GM12873 (cell line): ENCODE measurements at regions not wholly inside any gene's neighbourhood (a gene's known extent, or its start where the extent isn't known, plus 50 kb on each side); places are given as distances from the start of the nearest gene placed in this dataset.

Experiments used
- TF ChIP-seq, protein P1 (sequence below): IDR thresholded peaks from 2 replicates; pipeline ENCODE4 v1.5.1; 2012; ENCODE audit warnings: low read depth, mild to moderate bottlenecking, moderate library complexity, low read length, control low read depth; ENCODE audit not compliant: insufficient read depth; ENCODE audit errors: missing control alignments

DNA sequence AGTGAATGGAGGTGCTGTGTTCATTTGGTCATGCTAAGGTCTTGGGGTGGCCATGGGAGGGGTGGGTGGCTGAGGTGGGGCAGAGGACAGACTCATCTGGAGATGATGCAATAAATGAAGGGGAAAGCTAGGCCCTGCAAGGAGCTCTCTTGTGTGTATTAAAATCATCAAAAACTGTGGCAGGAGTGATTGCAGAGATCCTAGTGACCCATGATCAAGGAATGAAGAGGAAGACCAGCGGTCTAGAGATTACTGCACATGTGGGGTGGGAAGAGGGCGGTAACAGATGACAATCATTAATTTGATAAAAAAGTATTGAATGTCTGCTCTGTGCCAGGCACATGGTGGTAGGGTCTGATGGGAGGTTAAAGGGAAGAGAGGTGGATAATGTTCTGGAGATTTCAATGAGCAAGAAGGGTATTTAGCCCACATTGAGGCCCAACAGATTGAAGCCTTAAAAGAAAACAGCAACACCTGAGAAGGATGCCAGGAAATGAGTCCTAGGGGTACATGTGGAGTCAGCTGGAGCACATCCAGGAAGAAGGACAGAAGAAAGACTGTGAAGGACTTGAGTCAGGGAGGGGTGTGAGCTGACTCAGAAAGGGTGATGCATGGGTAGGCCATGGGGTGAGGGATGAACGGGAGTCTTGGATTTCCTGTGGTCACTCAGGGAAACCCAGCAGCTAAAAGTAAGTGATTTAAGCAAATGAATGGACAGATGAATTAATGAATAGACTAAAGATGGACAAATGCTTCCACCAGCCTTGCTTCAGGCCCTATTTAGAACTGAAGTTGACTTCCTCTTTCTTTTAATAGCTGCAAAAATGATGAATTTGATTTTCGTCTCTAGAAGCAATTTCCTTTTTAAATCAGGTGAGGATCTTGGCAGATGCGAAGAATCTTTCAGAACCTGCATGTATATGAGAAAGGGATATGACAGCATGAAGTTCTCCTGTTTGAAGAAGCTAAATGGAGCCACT, 83.1 kb upstream of the IGFBP3 start:
- TF ChIP-seq, protein P1, sequence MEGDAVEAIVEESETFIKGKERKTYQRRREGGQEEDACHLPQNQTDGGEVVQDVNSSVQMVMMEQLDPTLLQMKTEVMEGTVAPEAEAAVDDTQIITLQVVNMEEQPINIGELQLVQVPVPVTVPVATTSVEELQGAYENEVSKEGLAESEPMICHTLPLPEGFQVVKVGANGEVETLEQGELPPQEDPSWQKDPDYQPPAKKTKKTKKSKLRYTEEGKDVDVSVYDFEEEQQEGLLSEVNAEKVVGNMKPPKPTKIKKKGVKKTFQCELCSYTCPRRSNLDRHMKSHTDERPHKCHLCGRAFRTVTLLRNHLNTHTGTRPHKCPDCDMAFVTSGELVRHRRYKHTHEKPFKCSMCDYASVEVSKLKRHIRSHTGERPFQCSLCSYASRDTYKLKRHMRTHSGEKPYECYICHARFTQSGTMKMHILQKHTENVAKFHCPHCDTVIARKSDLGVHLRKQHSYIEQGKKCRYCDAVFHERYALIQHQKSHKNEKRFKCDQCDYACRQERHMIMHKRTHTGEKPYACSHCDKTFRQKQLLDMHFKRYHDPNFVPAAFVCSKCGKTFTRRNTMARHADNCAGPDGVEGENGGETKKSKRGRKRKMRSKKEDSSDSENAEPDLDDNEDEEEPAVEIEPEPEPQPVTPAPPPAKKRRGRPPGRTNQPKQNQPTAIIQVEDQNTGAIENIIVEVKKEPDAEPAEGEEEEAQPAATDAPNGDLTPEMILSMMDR = no peak

DNA sequence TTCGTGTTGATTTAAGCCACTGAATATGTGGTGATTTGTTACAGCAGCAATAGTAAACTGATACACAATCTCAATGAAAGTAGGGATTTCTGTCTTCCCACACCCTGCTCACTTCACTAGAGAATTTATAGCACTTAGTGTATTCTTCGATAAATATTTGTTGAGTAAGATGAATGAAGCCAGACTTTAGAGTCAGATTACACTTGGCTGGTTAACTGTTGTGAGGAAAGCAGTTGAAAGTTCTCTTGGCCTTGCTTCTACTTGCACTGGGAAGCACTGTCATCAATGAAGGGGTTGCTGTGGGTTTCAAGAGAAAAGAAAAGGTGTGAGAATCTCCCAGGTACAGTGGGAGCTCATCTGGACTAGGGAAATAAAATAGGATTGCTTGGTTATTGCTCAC, 82.1 kb upstream of the IGFBP3 start:
- TF ChIP-seq, protein P1 = no peak

DNA sequence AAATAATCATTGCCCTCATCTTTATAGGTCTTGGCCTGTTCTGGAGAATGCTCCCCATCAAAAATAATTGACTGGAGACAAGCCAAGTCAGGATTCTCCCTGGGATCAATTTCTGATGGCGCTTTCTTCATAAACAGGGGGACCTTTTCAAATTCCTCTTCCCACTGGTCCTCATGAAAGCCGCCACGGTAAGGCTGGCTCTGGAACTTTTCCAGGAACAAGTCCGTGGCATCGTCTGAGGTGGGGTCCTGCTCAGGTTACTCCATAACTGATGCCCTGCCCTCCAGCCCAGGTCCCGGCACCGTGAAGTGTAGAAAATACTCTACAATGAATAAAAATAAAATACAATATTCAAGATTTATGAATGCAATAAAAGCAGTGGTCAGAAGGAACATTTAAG, 79.4 kb upstream of the IGFBP3 start:
- TF ChIP-seq, protein P1 = no peak

DNA sequence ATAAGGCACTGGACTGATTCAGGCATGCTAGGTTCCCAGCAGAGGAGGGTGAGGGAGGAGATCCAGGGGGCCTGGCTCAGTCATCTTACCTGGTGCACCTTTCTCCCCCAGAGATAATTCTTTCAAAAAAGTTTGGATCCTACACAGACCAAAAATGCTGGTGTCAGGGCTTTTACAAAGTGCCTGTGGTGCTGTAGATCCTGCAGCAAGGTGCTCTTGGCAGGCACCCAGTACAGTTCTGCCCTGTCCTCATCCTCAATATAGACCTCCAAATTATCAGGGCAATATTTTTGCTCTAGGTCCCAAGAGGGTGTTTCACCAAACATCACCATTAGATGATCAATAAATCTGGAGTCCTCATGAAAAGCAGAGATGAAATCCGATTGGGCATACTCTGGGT, 78.5 kb upstream of the IGFBP3 start:
- TF ChIP-seq, protein P1 = no peak

DNA sequence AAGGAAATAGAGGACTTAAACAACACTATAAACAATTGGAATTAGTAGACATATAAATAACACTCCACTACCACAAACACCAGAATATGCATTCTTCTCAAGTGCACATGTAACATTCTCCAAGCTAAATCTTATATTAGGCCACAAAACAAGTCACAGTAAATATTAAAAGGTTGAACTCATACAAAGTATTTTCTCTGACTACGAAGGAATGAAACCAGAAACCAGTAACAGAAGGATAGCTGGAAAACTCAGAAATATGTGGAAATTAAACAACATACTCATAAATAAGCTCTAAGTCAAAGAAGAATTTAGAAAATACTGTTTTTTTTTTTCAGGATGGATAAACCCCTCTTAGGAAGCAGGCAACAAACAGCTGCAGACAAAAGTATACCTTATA, 77.4 kb upstream of the IGFBP3 start:
- TF ChIP-seq, protein P1 = no peak

DNA sequence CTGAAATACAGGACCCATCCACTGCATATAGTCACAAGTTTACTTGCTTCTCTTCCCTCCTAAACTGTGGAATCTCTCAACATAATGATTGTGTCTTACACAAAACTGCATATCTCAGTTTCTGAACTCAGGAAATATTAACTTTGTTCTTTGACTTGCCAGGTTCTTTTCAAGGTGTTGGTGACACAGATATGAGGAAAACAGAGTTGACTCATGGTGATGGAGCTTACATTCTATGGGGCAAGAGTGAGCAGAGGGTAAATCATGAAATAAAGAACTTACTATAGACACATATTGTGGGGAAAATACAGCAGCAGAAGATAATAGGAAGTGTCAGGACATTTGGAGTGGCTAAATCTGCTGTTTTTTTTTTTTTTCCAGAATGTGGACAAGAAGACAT, 72.5 kb upstream of the IGFBP3 start:
- TF ChIP-seq, protein P1 = no peak

DNA sequence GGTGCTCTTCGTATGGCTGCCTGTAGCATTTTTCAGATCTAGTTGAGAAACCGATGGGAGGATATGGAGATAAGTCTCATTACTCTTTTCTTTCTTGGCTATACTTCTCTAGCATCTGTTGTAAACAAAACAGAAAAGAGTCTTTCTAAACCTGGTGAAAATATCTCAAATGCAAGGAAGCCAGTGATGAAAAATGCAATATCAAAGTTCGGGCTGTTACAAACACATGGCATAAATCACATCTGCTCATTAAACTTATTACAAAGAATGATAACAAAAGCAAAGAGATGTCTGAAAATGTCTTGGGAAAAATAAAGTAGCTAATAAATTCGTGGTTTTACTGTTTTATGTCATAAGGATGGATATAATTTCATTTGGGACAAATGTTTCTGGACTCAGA, 71.8 kb upstream of the IGFBP3 start:
- TF ChIP-seq, protein P1 = no peak
